ENCODE measurements at regions not wholly inside any gene's neighbourhood (a gene's known extent, or its start where the extent isn't known, plus 50 kb on each side); places are given as distances from the start of the nearest gene placed in this dataset.

GRCh38 chr5:33317271-33317670, 123.5 kb upstream of the TARS1 start:
- DNase-seq (no peak), ATAC-seq (no peak)
- Histone ChIP-seq H3K27ac (ENCODE audit: low read length) (no peak overlapping the region), H3K9me3 (ENCODE audit: control insufficient read depth, insufficient read depth, low read length) (no peaks in the 10 kb centered on the region), H3K36me3 (ENCODE audit: control insufficient read depth, insufficient read depth, low read length) (no peaks in the 10 kb centered on the region), H3K27me3 (ENCODE audit: control insufficient read depth, insufficient read depth, low read length) (no peaks in the 10 kb centered on the region), H3K4me3 (ENCODE audit: low read length) (no peak overlapping the region), H3K4me1 (ENCODE audit: control insufficient read depth, insufficient read depth, low read length) (no peaks in the 10 kb centered on the region)
- no peaks in the 10 kb centered on the region for H3K27me3 Mint-ChIP-seq (ENCODE audit: low read depth in 2 of 2)
- intact Hi-C loops (cut with micrococcal nuclease) = no loop called here
- WGBS (ENCODE audit: insufficient coverage) = 83% methylated on average over 2 of the region's 2 CpGs
- H3K27ac Mint-ChIP-seq = no peak overlapping the region
- no peaks in the 10 kb centered on the region for H3K36me3 Mint-ChIP-seq
- no peaks in the 10 kb centered on the region for H3K4me1 Mint-ChIP-seq
- no peaks in the 10 kb centered on the region for H3K9me3 Mint-ChIP-seq
- H3K4me3 Mint-ChIP-seq = no peak overlapping the region
- TF ChIP-seq CTCF (IDR thresholded peaks at IDR 0.05) = no peak

- Histone ChIP-seq H3K36me3 (ENCODE audit: control insufficient read depth, insufficient read depth, low read length) (no peaks in the 10 kb centered on the region), H3K27ac (ENCODE audit: low read length) (no peak overlapping the region), H3K4me3 (ENCODE audit: low read length) (no peak overlapping the region), H3K27me3 (ENCODE audit: control insufficient read depth, insufficient read depth, low read length) (no peaks in the 10 kb centered on the region), H3K4me1 (ENCODE audit: control insufficient read depth, insufficient read depth, low read length) (no peaks in the 10 kb centered on the region), H3K9me3 (ENCODE audit: control insufficient read depth, insufficient read depth, low read length) (no peaks in the 10 kb centered on the region)
- Mint-ChIP-seq H3K27ac (no peak overlapping the region), H3K27me3 (ENCODE audit: low read depth in 2 of 2) (no peaks in the 10 kb centered on the region), H3K4me1 (no peaks in the 10 kb centered on the region), H3K36me3 (no peaks in the 10 kb centered on the region), H3K9me3 (peaks cover 0 to 1% of the 10 kb centered on the region in 2 donors), H3K4me3 (no peak overlapping the region)
- intact Hi-C loops (cut with micrococcal nuclease) = no loop called here
- DNase-seq (no peak), ATAC-seq (no peak)
- WGBS (ENCODE audit: insufficient coverage) = 87% methylated on average over 1 of the region's 1 CpG
- TF ChIP-seq CTCF (IDR thresholded peaks at IDR 0.05) = no peak
Measured at GRCh38 chr5:33319151-33319550, 121.6 kb upstream of the TARS1 start.

- Mint-ChIP-seq H3K27me3 (ENCODE audit: low read depth in 2 of 2) (no peaks in the 10 kb centered on the region), H3K4me3 (no peak overlapping the region), H3K9me3 (peaks cover 0 to 3% of the 10 kb centered on the region in 2 donors), H3K27ac (no peak overlapping the region), H3K36me3 (no peaks in the 10 kb centered on the region), H3K4me1 (no peaks in the 10 kb centered on the region)
- ATAC-seq (no peak), DNase-seq (no peak)
- intact Hi-C loops (cut with micrococcal nuclease) = no loop called here
- Histone ChIP-seq H3K4me1 (ENCODE audit: control insufficient read depth, insufficient read depth, low read length) (no peaks in the 10 kb centered on the region), H3K4me3 (ENCODE audit: low read length) (no peak overlapping the region), H3K27ac (ENCODE audit: low read length) (no peak overlapping the region), H3K27me3 (ENCODE audit: control insufficient read depth, insufficient read depth, low read length) (no peaks in the 10 kb centered on the region), H3K9me3 (ENCODE audit: control insufficient read depth, insufficient read depth, low read length) (no peaks in the 10 kb centered on the region), H3K36me3 (ENCODE audit: control insufficient read depth, insufficient read depth, low read length) (no peaks in the 10 kb centered on the region)
- no peak for TF ChIP-seq CTCF (IDR thresholded peaks at IDR 0.05)
- 22% methylated on average over 1 of the region's 1 CpG for WGBS (ENCODE audit: insufficient coverage)
Measured at GRCh38 chr5:33319841-33320240, 120.9 kb upstream of the TARS1 start.

GRCh38 chr5:33321026-33321425, 119.7 kb upstream of the TARS1 start:
- no peak for TF ChIP-seq CTCF (IDR thresholded peaks at IDR 0.05)
- no peak overlapping the region for H3K4me3 ChIP-seq (ENCODE audit: low read length)
- DNase-seq (no peak), ATAC-seq (no peak)
- no peaks in the 10 kb centered on the region for H3K4me1 Mint-ChIP-seq
- H3K4me3 Mint-ChIP-seq = no peak overlapping the region
- no peaks in the 10 kb centered on the region for H3K4me1 ChIP-seq (ENCODE audit: control insufficient read depth, insufficient read depth, low read length)
- no peaks in the 10 kb centered on the region for H3K36me3 ChIP-seq (ENCODE audit: control insufficient read depth, insufficient read depth, low read length)
- intact Hi-C loops (cut with micrococcal nuclease) = no loop called here
- H3K9me3 Mint-ChIP-seq = peaks cover 0 to 3% of the 10 kb centered on the region in 2 donors
- H3K36me3 Mint-ChIP-seq = no peaks in the 10 kb centered on the region
- H3K27me3 Mint-ChIP-seq (ENCODE audit: low read depth in 2 of 2) = no peaks in the 10 kb centered on the region
- WGBS (ENCODE audit: insufficient coverage) = 100% methylated on average over 1 of the region's 1 CpG
- no peaks in the 10 kb centered on the region for H3K27me3 ChIP-seq (ENCODE audit: control insufficient read depth, insufficient read depth, low read length)
- H3K27ac Mint-ChIP-seq = no peak overlapping the region
- H3K9me3 ChIP-seq (ENCODE audit: control insufficient read depth, insufficient read depth, low read length) = no peaks in the 10 kb centered on the region
- H3K27ac ChIP-seq (ENCODE audit: low read length) = no peak overlapping the region

All from natural killer cell (primary cell).